ENCODE measurements at regions not wholly inside any gene's neighbourhood (a gene's known extent, or its start where the extent isn't known, plus 50 kb on each side); places are given as distances from the start of the nearest gene placed in this dataset.

- TF ChIP-seq JUND (IDR thresholded peaks at IDR 0.05) (no peak), RAD21 (IDR thresholded peaks at IDR 0.05) (no peak), CTCF (IDR thresholded peaks at IDR 0.05; ENCODE audit: low read depth, low read length, missing input control) (no peak), HNF4G (IDR thresholded peaks at IDR 0.05) (no peak), EGR1 (IDR thresholded peaks at IDR 0.05; ENCODE audit: low read depth in 2 of 2) (no peak), FOXA2 (IDR thresholded peaks at IDR 0.05) (no peak)
These were observed 140.0 kb downstream of the DAD1 start (continued) for GRCh38 chr14:22448905-22449599.

- Histone ChIP-seq H3K36me3 (ENCODE audit: control insufficient read depth in 4 of 4, insufficient read depth in 3 of 4, low read depth in 1 of 4, low read length in 3 of 4) (no peaks in the 10 kb centered on the region), H3K4me1 (ENCODE audit: control insufficient read depth in 4 of 4, insufficient read depth in 4 of 4, low read length in 3 of 4) (no peaks in the 10 kb centered on the region), H3K4me3 (ENCODE audit: low read depth in 1 of 3, low read length in 3 of 3) (no peak overlapping the region), H3K9me3 (ENCODE audit: control insufficient read depth in 4 of 4, low read length in 3 of 4) (no peaks in the 10 kb centered on the region), H3K27me3 (ENCODE audit: control insufficient read depth in 4 of 4, insufficient read depth in 4 of 4, low read length in 3 of 4) (peaks cover 0 to 4% (median 2%) of the 10 kb centered on the region in 4 donors), H3K27ac (ENCODE audit: low read depth in 1 of 2, low read length in 2 of 2) (no peak overlapping the region), H3K9ac (ENCODE audit: low read depth in 1 of 2, low read length in 2 of 2) (no peak overlapping the region)
- no peak for DNase-seq (ENCODE audit: low spot score)
- TF ChIP-seq FOXA1 (IDR thresholded peaks at IDR 0.05): no peak
- TF ChIP-seq SP1 (IDR thresholded peaks at IDR 0.05): no peak
- TF ChIP-seq GABPA (IDR thresholded peaks at IDR 0.05 in 1 of 2, conservative IDR thresholded peaks at IDR 0.05 in 1 of 2): no peak
- TF ChIP-seq HNF4G (IDR thresholded peaks at IDR 0.05): no peak
- no peak for TF ChIP-seq ATF3 (IDR thresholded peaks at IDR 0.05)
- no peak for TF ChIP-seq NR2F2 (IDR thresholded peaks at IDR 0.05)
- TF ChIP-seq YY1 (IDR thresholded peaks at IDR 0.05): no peak
- no peak for TF ChIP-seq FOXA2 (IDR thresholded peaks at IDR 0.05)
- no peak for TF ChIP-seq JUND (IDR thresholded peaks at IDR 0.05)
- TF ChIP-seq HNF4A (conservative IDR thresholded peaks at IDR 0.05): no peak
- no peak for TF ChIP-seq ZBTB33 (IDR thresholded peaks at IDR 0.05)
- no peak for TF ChIP-seq REST (IDR thresholded peaks at IDR 0.05)
- TF ChIP-seq RAD21 (IDR thresholded peaks at IDR 0.05): no peak
- no peak for TF ChIP-seq RXRA (IDR thresholded peaks at IDR 0.05)
- TF ChIP-seq EGR1 (IDR thresholded peaks at IDR 0.05; ENCODE audit: low read depth in 2 of 2): no peak
- TF ChIP-seq TAF1 (conservative IDR thresholded peaks at IDR 0.05): no peak
- WGBS: 70% methylated on average over 10 of the region's 10 CpGs
These were observed 140.8 kb downstream of the DAD1 start for GRCh38 chr14:22448035-22448904.

Data from liver (tissue), 8 donors.